BLaER1 treated with 17β-estradiol and CSF1 and Interleukin-3, amounts not matched to agents 10 nM and 100 nM (cell line): ENCODE measurements at regions not wholly inside any gene's neighbourhood (a gene's known extent, or its start where the extent isn't known, plus 50 kb on each side); places are given as distances from the start of the nearest gene placed in this dataset.

Source experiments
- H3K27ac ChIP-seq, 11 experiments: shearing (Covaris generic); formaldehyde crosslinking; 2 replicates each; pipeline ENCODE4 v1.8.1; 2022
- H3K27me3 ChIP-seq, 11 experiments: shearing (Covaris generic); formaldehyde crosslinking; 2 replicates each; pipeline ENCODE4 v1.8.1; 2022
- H3K36me3 ChIP-seq, 11 experiments: shearing (Covaris generic); formaldehyde crosslinking; 2 replicates each; pipeline ENCODE4 v1.8.1; 2022
- H3K4me1 ChIP-seq, 10 experiments: shearing (Covaris generic); formaldehyde crosslinking; 2 replicates each; pipeline ENCODE4 v1.8.1; 2022
- H3K4me2 ChIP-seq, 11 experiments: shearing (Covaris generic); formaldehyde crosslinking; 2 replicates each; pipeline ENCODE4 v1.8.1; 2022
- H3K4me3 ChIP-seq, 10 experiments: shearing (Covaris generic); formaldehyde crosslinking; 2 replicates each; pipeline ENCODE4 v1.8.1; 2022
- H3K9ac ChIP-seq, 11 experiments: shearing (Covaris generic); formaldehyde crosslinking; 2 replicates each; pipeline ENCODE4 v1.8.1; 2022
- H3K9me3 ChIP-seq, 11 experiments: shearing (Covaris generic); formaldehyde crosslinking; replicated peaks in 1 of 11; 2 replicates each; pipeline ENCODE4 v1.8.1; 2022
- H4K20me1 ChIP-seq, 11 experiments: shearing (Covaris generic); formaldehyde crosslinking; 2 replicates each; pipeline ENCODE4 v1.8.1; 2022
- Cebpa-rat ChIP-seq, 11 experiments: shearing (Covaris generic); IDR thresholded peaks; 2 replicates each; pipeline ENCODE4 v1.8.1; 2022

DNA sequence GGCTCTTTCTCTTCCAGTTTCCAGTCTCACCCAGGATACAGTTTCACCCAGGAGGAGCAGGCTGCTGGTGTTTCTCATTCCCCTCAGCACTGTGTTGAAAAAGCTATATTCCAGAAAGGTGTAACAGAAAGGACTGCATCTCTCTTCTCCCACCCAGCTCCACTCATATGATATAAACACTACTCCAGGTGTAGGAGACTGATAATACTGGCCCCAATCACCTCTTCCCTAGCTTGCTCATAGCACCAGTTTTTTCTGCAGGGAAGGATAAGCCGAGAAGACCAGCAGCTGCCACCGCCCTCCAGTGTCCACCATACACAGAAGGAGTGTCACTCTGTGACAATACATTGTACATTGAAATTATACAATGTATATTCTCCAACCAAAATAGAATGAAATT, 105.5 kb upstream of the STK26 start:
- no peak for TF ChIP-seq Cebpa-rat (IDR thresholded peaks at IDR 0.05)
- peaks cover 0 to 10% (median 0%) of the 10 kb centered on the region in 10 experiments; a peak in 4 of 20 replicates for H3K4me1 ChIP-seq
- no peaks in the 10 kb centered on the region; a peak in 1 of 22 replicates for H4K20me1 ChIP-seq
- no peak overlapping the region for H3K9ac ChIP-seq
- no peak overlapping the region for H3K4me3 ChIP-seq
- peaks cover 81 to 86% (median 82%) of the 10 kb centered on the region in 11 experiments for H3K27me3 ChIP-seq
- no peak overlapping the region for H3K4me2 ChIP-seq
- H3K27ac ChIP-seq, result no peak overlapping the region
- H3K9me3 ChIP-seq, result peaks cover 0 to 36% (median 6%) of the 10 kb centered on the region in 11 experiments; a peak in 8 of 22 replicates
- no peaks in the 10 kb centered on the region for H3K36me3 ChIP-seq

- H3K27ac ChIP-seq, result no peak overlapping the region
- TF ChIP-seq Cebpa-rat (IDR thresholded peaks at IDR 0.05), result no peak
- no peak overlapping the region for H3K4me2 ChIP-seq
- no peaks in the 10 kb centered on the region; a peak in 1 of 22 replicates for H4K20me1 ChIP-seq
- peaks cover 0 to 10% (median 0%) of the 10 kb centered on the region in 10 experiments; a peak in 4 of 20 replicates for H3K4me1 ChIP-seq
- peaks cover 93 to 95% (median 94%) of the 10 kb centered on the region in 11 experiments for H3K27me3 ChIP-seq
- no peaks in the 10 kb centered on the region for H3K36me3 ChIP-seq
- no peak overlapping the region for H3K4me3 ChIP-seq
- peaks cover 0 to 26% (median 3%) of the 10 kb centered on the region in 11 experiments; a peak in 5 of 22 replicates for H3K9me3 ChIP-seq
- no peak overlapping the region for H3K9ac ChIP-seq
Observed at GRCh38 chrX:131918839-131919238, 104.3 kb upstream of the STK26 start.

DNA sequence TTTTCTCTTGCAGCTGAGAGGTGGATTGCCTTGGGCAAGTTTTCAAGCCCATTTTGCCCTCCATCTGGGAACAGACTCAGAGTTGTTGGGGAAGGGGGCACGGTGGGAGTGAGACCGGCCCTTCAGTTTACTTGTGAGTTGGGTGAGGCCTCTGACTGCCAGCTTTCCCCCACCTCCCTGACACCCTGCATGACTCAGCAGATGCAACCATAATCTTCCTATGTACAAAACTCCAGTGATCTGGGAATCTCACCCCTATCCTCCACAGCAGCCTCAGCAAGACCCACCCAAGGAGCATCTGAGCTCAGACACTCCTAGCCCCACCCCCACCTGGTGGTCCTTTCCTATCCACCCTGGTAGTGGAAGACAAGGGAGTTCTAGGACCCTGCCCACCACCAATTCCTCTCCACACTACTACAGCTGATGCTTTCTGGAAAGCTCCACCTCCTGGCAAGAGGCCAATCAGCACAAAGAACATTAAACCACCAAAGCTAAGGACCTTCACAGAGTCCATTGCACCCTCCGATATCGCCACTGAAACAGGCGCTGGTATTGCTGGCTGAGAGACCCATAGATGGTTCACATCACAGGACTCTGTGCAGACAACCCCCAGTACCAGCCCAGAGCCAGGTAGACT, 99.4 kb upstream of the STK26 start:
- Histone ChIP-seq H3K27ac (no peak overlapping the region), H3K4me2 (no peak overlapping the region)

GRCh38 chrX:131938749-131939148, 84.4 kb upstream of the STK26 start:
- no peak overlapping the region for H3K4me3 ChIP-seq
- no peak overlapping the region for H3K27ac ChIP-seq
- H4K20me1 ChIP-seq, result no peaks in the 10 kb centered on the region; a peak in 2 of 22 replicates
- H3K27me3 ChIP-seq, result peaks cover 95 to 100% (median 98%) of the 10 kb centered on the region in 11 experiments
- no peaks in the 10 kb centered on the region for H3K36me3 ChIP-seq
- no peak overlapping the region for H3K4me2 ChIP-seq
- peaks cover 0 to 11% (median 0%) of the 10 kb centered on the region in 11 experiments; a peak in 3 of 22 replicates for H3K9me3 ChIP-seq
- H3K9ac ChIP-seq, result no peak overlapping the region
- no peak for TF ChIP-seq Cebpa-rat (IDR thresholded peaks at IDR 0.05)
- H3K4me1 ChIP-seq, result no peaks in the 10 kb centered on the region

More for the DNA sequence above, 99.4 kb upstream of the STK26 start:
- Histone ChIP-seq H3K9me3 (peaks cover 0 to 30% (median 5%) of the 10 kb centered on the region in 11 experiments; a peak in 8 of 22 replicates), H3K4me1 (no peaks in the 10 kb centered on the region), H3K27me3 (peaks cover 99 to 100% (median 100%) of the 10 kb centered on the region in 11 experiments), H3K36me3 (no peaks in the 10 kb centered on the region), H3K9ac (no peak overlapping the region), H3K4me3 (no peak overlapping the region), H4K20me1 (no peaks in the 10 kb centered on the region; a peak in 1 of 22 replicates)
- TF ChIP-seq Cebpa-rat (IDR thresholded peaks at IDR 0.05), result no peak

DNA sequence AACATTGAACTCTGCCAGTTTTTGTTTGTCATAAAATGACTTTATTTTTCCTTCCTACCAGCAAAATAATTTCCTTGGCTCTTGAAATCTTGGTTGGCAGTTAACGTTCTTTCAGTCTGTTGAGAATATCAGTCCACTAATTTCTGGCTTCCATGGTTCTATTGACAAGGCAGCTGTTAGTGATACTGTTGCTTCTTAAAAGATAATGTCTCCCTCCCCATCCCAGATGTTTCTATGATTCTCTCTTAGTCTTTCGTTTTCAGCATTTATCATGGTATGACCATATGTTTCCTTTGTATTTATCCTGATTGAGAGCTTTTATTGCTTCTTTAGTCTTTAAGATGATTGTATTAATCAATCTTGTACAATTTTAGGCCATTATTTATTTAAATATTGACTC, 81.1 kb upstream of the STK26 start:
- Histone ChIP-seq H4K20me1 (no peaks in the 10 kb centered on the region; a peak in 2 of 22 replicates), H3K27ac (no peak overlapping the region), H3K4me1 (no peaks in the 10 kb centered on the region), H3K9ac (no peak overlapping the region), H3K9me3 (peaks cover 0 to 11% (median 0%) of the 10 kb centered on the region in 11 experiments; a peak in 3 of 22 replicates), H3K36me3 (no peaks in the 10 kb centered on the region), H3K27me3 (peaks cover 95 to 100% (median 98%) of the 10 kb centered on the region in 11 experiments), H3K4me3 (no peak overlapping the region), H3K4me2 (no peak overlapping the region)
- no peak for TF ChIP-seq Cebpa-rat (IDR thresholded peaks at IDR 0.05)

DNA sequence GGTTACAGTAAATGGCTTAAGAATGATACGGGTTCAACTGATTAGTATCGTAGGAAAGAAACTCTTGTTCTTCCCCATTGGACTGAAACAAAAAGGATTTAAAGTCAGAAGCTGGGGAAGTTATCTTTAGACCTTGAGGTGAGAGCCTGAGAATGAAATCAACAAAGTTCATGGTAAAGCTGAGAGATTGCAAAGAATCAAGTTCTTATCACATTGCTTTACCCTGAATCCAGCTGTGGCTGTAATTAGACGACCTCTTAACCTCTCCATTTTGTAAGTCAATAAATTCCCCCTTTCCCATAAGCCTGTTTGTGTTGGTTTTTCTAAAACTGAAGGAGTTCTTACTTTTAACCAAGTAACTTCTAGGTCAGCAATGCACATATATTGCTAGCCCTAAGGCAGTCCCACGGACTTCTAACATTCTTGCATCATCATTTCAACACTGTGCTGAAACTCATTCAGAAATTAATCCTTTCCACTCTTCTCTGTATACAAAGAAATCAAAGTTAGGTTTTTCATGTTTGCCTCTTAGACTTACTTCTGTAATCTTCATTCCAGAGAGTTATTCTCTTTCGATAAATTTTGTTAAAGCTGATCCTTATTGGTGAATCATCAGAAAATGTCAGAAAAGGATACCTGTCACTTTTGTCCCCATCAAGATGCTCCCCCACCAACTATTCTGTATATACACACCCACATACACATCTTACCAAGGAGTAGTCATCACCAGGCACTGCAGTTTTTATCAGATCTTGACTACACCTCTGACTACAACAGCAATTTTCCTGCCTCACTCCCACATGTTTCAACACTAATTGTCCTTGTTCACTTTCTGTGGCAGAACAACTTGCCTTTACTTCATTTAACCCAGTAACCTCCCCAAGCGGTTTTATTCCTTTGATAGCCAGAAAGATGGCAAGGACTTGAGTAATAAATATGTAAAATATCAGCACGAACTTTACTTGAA, 77.9 kb upstream of the STK26 start:
- Histone ChIP-seq H3K4me2 (no peak overlapping the region), H3K27ac (no peak overlapping the region), H3K9ac (no peak overlapping the region), H3K9me3 (peaks cover 6 to 16% (median 8%) of the 10 kb centered on the region in 11 experiments; a peak in 16 of 22 replicates), H3K4me1 (no peaks in the 10 kb centered on the region), H3K4me3 (no peak overlapping the region), H3K27me3 (peaks cover 86 to 99% (median 89%) of the 10 kb centered on the region in 11 experiments), H4K20me1 (no peaks in the 10 kb centered on the region; a peak in 1 of 22 replicates), H3K36me3 (no peaks in the 10 kb centered on the region)
- TF ChIP-seq Cebpa-rat (IDR thresholded peaks at IDR 0.05), result no peak

DNA sequence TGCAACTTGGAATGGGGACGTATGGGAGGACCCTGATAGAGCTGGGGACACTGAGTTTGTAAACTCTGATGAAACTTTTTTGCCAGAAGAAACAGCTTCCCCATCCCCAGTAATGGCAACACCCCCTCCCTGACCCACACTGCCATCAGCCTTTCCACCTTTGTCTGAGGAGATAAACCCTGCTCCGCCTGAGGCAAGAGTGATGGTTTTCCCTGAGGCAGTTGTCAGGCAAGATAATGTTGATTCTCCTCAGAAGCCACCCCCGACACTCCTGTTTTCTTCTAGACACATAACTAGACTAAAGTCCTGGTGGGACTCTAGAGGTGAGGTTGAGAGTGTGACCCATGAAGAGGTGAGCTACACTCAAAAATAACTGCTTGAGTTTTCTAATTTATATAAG, 71.9 kb upstream of the STK26 start:
- Histone ChIP-seq H3K36me3 (no peaks in the 10 kb centered on the region), H4K20me1 (no peaks in the 10 kb centered on the region), H3K4me1 (no peaks in the 10 kb centered on the region), H3K9me3 (peaks cover 6 to 28% (median 13%) of the 10 kb centered on the region in 11 experiments; a peak in 17 of 22 replicates), H3K4me3 (no peak overlapping the region), H3K9ac (no peak overlapping the region), H3K27me3 (peaks cover 77 to 90% (median 80%) of the 10 kb centered on the region in 11 experiments), H3K27ac (no peak overlapping the region), H3K4me2 (no peak overlapping the region)
- TF ChIP-seq Cebpa-rat (IDR thresholded peaks at IDR 0.05), result no peak

- Histone ChIP-seq H3K9ac (no peak overlapping the region), H3K4me1 (peaks cover 0 to 5% (median 0%) of the 10 kb centered on the region in 10 experiments; a peak in 1 of 20 replicates), H3K4me3 (no peak overlapping the region), H3K4me2 (no peak overlapping the region), H3K27me3 (peaks cover 82 to 90% (median 89%) of the 10 kb centered on the region in 11 experiments), H4K20me1 (no peaks in the 10 kb centered on the region), H3K9me3 (peaks cover 0 to 19% (median 6%) of the 10 kb centered on the region in 11 experiments; a peak in 13 of 22 replicates), H3K36me3 (no peaks in the 10 kb centered on the region), H3K27ac (no peak overlapping the region)
- no peak for TF ChIP-seq Cebpa-rat (IDR thresholded peaks at IDR 0.05)
Observed at GRCh38 chrX:131955099-131955777, 67.9 kb upstream of the STK26 start.
